ENCODE measurements at regions not wholly inside any gene's neighbourhood (a gene's known extent, or its start where the extent isn't known, plus 50 kb on each side); places are given as distances from the start of the nearest gene placed in this dataset.
"Not testable (repeated sequence)": the region's sequence is repeated elsewhere in the genome, so short reads cannot be mapped to it uniquely, and the experiment has no call there.

- no peak for DNase-seq (ENCODE audit: low read depth)
These were observed 152.8 kb downstream of the INHBB start for GRCh38 chr2:120498576-120499394.

- no peak for DNase-seq (ENCODE audit: low read depth)
These were observed 154.0 kb downstream of the INHBB start for GRCh38 chr2:120499784-120500495.

GRCh38 chr2:120501591-120501990 is 155.7 kb downstream of the INHBB start:
- DNase-seq (ENCODE audit: low read depth), result no peak

GRCh38 chr2:120502357-120502756 is 156.4 kb downstream of the INHBB start:
- no peak for DNase-seq (ENCODE audit: low read depth)

- no peak for DNase-seq (ENCODE audit: low read depth)
These were observed 156.8 kb downstream of the INHBB start for GRCh38 chr2:120502761-120503160.

- no peak for DNase-seq (ENCODE audit: low read depth)
These were observed 157.4 kb downstream of the INHBB start for GRCh38 chr2:120503206-120503792.

- no peak for DNase-seq (ENCODE audit: low read depth)
These were observed 158.0 kb downstream of the INHBB start for GRCh38 chr2:120503793-120504571.

GRCh38 chr2:120504936-120505705 is 159.2 kb downstream of the INHBB start:
- DNase-seq (ENCODE audit: low read depth), result no peak

GRCh38 chr2:120508567-120509041 is 162.7 kb downstream of the INHBB start:
- DNase-seq (ENCODE audit: low read depth), result no peak

- no peak for DNase-seq (ENCODE audit: low read depth)
These were observed 163.4 kb downstream of the INHBB start for GRCh38 chr2:120509213-120509815.

GRCh38 chr2:120509991-120510735 is 164.2 kb downstream of the INHBB start:
- no peak for DNase-seq (ENCODE audit: low read depth)

- no peak for DNase-seq (ENCODE audit: low read depth)
These were observed 164.9 kb downstream of the INHBB start for GRCh38 chr2:120510751-120511395.

- no peak for DNase-seq (ENCODE audit: low read depth)
These were observed 165.6 kb downstream of the INHBB start for GRCh38 chr2:120511536-120511935.

GRCh38 chr2:120511947-120512710 is 166.2 kb downstream of the INHBB start:
- no peak for DNase-seq (ENCODE audit: low read depth)

GRCh38 chr2:120513776-120514357 is 167.9 kb downstream of the INHBB start:
- no peak for DNase-seq (ENCODE audit: low read depth)

GRCh38 chr2:120514521-120514920 is 168.6 kb downstream of the INHBB start:
- DNase-seq (ENCODE audit: low read depth), result no peak

- DNase-seq (ENCODE audit: low read depth), result not testable (repeated sequence)
These were observed 169.3 kb downstream of the INHBB start for GRCh38 chr2:120515066-120515758.

Measured in activated T-helper 1 cell treated with Interleukin-2 at 50 U/mL for 16 hours (primary cell).